Activated T-cell treated with anti-CD3 and anti-CD28 coated beads, Interleukin-2, amount 50 U/mL, for 72 hours (primary cell): ENCODE measurements at regions not wholly inside any gene's neighbourhood (a gene's known extent, or its start where the extent isn't known, plus 50 kb on each side); places are given as distances from the start of the nearest gene placed in this dataset.
"Not testable (repeated sequence)": the region's sequence is repeated elsewhere in the genome, so short reads cannot be mapped to it uniquely, and the experiment has no call there.

Experiments
- ATAC-seq, 2 donors: fragments of 150-1000 bp; cut with Tn5 transposase; replicated peaks in 1 of 2; 2 replicates each; pipeline ENCODE4 v1.10.0; 2021; ENCODE audit warnings: moderate library complexity in 2 of 2, mild to moderate bottlenecking in 1 of 2
- DNase-seq, 2 donors: peaks; one replicate each; pipeline ENCODE4 v3.0.0; 2021 to 2022; ENCODE audit warnings: mixed read lengths in 1 of 2
- H3K27ac Mint-ChIP-seq: one replicate; pipeline ENCODE4 v1.8.0; 2022; ENCODE audit warnings: mild to moderate bottlenecking, moderate library complexity, mixed read lengths
- H3K27me3 Mint-ChIP-seq: one replicate; pipeline ENCODE4 v1.8.0; 2022; ENCODE audit warnings: low read depth, mixed read lengths
- H3K36me3 Mint-ChIP-seq, 2 donors: one replicate each; pipeline ENCODE4 v1.8.0; 2022; ENCODE audit warnings: mixed read lengths in 2 of 2, mild to moderate bottlenecking in 1 of 2; ENCODE audit not compliant: insufficient read depth in 2 of 2
- H3K4me1 Mint-ChIP-seq: one replicate; pipeline ENCODE4 v1.8.0; 2022; ENCODE audit warnings: low read depth, mixed read lengths
- H3K4me3 Mint-ChIP-seq, 2 donors: one replicate each; pipeline ENCODE4 v1.8.0; 2022; ENCODE audit warnings: mild to moderate bottlenecking in 2 of 2, mixed read lengths in 2 of 2, moderate library complexity in 2 of 2
- H3K9me3 Mint-ChIP-seq, 2 donors: one replicate each; pipeline ENCODE4 v1.8.0; 2022; ENCODE audit warnings: mixed read lengths in 2 of 2

DNA sequence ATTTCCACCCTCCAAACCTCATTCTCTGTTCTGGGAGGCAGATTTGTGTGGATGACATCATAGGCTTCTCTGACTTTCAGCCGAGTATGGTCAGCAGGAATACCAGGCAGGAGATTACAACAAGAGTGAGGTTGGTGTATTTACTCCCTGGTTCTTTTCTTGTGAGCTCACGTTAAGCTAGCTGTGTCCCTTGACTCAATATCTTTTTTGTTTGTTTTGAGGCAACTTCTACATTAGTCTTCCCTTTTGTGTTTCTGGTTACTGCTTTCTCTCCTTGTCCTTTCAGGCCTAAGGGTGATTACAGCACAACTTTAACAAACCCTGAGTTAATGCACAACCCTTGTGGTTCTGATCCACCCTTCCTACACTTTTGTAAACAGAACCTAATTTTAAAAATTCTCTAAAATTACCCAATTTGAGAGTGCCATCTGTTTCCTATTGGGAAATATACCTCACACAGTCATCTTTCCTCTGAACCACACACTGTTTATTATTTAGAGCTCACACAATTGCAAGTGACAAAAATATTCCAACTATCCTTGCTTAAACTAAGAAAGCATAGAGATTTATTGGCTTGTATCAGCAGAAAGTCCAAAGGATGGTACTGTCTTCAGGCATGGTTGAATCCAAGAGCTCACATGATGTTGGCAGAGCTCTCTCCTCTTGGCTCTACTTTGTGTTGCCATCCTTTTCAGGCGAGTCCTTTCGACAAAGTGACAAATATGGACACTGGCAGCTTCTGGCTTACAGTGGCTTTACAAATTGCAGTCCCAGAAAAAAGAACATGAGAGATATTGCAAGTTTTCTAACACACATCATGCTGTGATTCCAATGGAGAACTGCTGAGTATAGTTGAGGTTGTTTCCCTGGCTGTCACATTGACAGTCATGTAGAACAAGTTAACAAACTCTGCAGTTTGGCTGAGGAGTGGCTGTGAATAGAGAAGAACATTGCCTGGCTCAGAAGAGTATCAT, 150.5 kb upstream of the DDIT4L start:
- Mint-ChIP-seq H3K9me3 (peaks cover 0 to 2% of the 10 kb centered on the region in 2 donors), H3K27me3 (peaks cover 6% of the 10 kb centered on the region), H3K4me3 (no peak overlapping the region), H3K27ac (no peak overlapping the region), H3K4me1 (no peaks in the 10 kb centered on the region), H3K36me3 (no peaks in the 10 kb centered on the region)
- DNase-seq: no peak
- ATAC-seq: no peak

DNA sequence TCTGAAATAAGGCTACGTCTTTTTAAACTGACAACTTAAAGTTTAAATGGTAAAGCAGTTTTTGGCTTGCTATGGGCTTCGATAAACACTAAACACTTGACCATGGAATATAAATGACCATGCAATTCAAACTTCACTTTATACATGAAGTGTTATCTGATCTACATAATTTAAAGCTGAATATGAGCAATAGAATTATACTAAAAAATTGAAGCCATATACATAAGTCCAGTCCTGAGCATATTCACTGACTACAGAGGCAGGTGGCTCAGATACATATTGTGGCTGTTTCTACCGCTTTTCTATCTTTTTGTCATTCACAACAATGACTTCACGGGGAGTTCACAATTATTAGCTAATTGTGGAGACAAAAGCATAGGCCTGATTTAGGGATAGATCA, 149.6 kb upstream of the DDIT4L start:
- ATAC-seq (no peak), DNase-seq (no peak)
- Mint-ChIP-seq H3K9me3 (peaks cover 0 to 4% of the 10 kb centered on the region in 2 donors), H3K4me1 (no peaks in the 10 kb centered on the region), H3K27me3 (peaks cover 6% of the 10 kb centered on the region), H3K27ac (no peak overlapping the region), H3K4me3 (no peak overlapping the region), H3K36me3 (no peaks in the 10 kb centered on the region)

DNA sequence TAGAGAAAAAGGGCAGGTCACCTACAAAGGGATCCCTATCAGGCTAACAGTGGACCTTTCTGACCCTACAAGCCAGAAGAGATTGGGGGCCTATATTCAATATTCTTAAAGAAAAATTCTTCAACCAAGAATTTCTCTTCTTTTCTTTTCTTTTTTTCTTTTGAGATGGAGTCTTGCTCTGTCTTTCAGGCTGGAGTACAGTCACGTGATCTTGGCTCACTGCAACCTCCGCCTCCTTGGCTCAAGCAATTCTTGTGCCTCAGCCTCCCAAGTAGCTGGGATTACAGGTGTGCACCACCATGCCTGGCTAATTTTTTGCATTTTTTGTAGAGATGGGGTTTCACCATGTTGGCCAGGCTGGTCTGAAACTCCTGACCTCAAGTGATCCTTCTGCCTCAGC, 143.2 kb upstream of the DDIT4L start:
- not testable (repeated sequence) for H3K4me3 Mint-ChIP-seq, DNase-seq, H3K27ac Mint-ChIP-seq, H3K36me3 Mint-ChIP-seq, H3K27me3 Mint-ChIP-seq, H3K4me1 Mint-ChIP-seq, ATAC-seq
- peaks cover 5 to 18% of the 10 kb centered on the region in 2 donors for H3K9me3 Mint-ChIP-seq

DNA sequence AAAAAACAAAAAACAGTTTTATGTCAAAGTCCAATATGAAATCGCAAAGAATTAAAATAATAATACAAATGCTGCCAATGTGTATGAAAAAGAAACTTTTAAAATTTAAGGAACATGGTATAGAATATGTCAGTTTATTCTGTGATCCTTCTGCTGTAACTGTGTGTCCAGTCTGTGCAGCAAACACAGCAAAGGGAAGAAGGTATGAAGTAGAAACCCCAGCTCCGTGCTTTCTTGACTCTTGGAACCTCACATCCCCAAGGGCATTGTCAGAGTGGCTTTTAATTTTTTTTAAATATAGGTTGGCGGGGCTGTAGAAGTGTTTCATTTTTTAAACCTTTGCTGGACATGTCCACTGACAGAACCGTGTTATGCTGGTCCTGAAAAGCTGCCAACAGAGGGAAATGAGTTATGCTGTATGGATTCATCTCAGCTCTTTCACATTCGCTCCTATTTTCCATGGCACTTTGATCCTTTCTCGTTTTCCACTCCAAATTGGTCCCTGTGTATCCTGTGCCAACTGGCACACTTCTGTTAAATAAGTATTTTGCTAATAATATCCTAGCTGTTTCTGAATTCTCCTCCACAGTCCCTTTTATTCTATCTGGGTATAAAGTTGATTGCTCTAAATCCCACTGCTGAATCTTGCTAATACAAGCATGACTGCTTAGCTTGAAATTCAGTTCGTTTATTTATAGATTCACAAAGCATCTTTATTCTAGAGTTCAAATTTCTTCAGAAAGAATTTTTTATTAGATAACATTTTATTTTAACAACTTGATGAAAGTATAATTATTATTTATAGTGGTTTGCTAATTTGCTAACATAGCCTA, 127.0 kb upstream of the DDIT4L start:
- DNase-seq: no peak
- H3K4me3 Mint-ChIP-seq: no peak overlapping the region
- H3K9me3 Mint-ChIP-seq: peaks cover 0 to 2% of the 10 kb centered on the region in 2 donors
- H3K4me1 Mint-ChIP-seq: no peaks in the 10 kb centered on the region
- H3K36me3 Mint-ChIP-seq: no peaks in the 10 kb centered on the region
- ATAC-seq: no peak
- H3K27ac Mint-ChIP-seq: no peak overlapping the region
- no peaks in the 10 kb centered on the region for H3K27me3 Mint-ChIP-seq

DNA sequence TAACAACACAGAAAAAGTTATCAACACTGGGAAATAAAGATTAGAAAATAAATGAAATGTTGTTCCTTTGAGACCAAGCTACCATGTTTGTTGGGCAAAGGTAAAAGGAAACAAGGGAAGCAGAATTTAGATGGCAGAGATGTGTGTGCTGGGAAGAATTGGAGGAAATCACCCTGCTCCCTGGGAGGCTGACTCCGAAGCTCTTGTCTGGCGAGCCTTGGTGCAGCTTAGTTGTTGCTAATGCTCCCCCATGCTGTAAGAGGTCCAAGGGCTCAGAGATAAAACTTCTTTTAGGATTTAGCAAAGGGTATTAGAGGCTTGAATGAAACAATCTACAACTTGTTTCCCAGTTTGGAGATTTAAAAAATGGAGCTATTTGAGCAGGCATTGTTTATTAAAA, 123.8 kb upstream of the DDIT4L start:
- ATAC-seq: no peak
- H3K4me1 Mint-ChIP-seq: no peaks in the 10 kb centered on the region
- no peaks in the 10 kb centered on the region for H3K36me3 Mint-ChIP-seq
- DNase-seq: no peak
- no peak overlapping the region for H3K4me3 Mint-ChIP-seq
- no peaks in the 10 kb centered on the region for H3K9me3 Mint-ChIP-seq
- no peak overlapping the region for H3K27ac Mint-ChIP-seq
- H3K27me3 Mint-ChIP-seq: no peaks in the 10 kb centered on the region

DNA sequence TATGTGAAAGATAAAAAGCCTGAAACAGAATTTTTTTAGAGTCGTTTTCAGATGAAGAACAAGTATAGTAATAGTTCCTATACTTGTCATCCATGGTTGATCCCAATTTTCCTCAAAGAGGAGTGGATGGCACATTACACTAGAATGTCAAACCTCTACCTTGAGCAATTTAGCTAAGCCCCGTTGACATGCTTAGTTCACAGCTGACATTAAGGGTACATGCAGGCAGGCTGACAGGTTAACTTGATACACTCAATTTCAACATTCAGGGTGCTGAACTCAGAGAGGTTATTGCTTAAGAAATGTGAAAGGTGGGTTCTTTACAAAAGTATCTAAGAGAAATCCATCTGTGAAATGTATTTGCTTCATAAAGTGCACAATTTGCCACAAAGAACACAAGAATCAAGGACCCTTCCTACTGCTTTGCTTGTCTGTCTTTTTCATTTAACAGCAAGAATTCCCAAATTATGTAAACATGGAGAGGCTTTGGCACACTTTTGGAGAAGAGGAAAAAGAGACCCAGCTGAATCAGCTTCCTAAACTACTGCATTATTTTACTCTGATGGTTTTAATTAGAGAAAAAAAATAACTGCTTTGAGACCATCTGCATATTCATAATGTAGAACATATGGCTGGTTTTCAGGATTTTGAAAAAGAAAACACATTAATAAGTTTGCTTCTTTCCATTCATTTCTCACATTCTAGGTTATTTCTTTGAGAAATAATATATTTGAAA, 122.5 kb upstream of the DDIT4L start:
- no peaks in the 10 kb centered on the region for H3K36me3 Mint-ChIP-seq
- H3K9me3 Mint-ChIP-seq: no peaks in the 10 kb centered on the region
- no peaks in the 10 kb centered on the region for H3K27me3 Mint-ChIP-seq
- H3K4me1 Mint-ChIP-seq: no peaks in the 10 kb centered on the region
- no peak overlapping the region for H3K4me3 Mint-ChIP-seq
- ATAC-seq: no peak
- DNase-seq: no peak
- H3K27ac Mint-ChIP-seq: no peak overlapping the region

DNA sequence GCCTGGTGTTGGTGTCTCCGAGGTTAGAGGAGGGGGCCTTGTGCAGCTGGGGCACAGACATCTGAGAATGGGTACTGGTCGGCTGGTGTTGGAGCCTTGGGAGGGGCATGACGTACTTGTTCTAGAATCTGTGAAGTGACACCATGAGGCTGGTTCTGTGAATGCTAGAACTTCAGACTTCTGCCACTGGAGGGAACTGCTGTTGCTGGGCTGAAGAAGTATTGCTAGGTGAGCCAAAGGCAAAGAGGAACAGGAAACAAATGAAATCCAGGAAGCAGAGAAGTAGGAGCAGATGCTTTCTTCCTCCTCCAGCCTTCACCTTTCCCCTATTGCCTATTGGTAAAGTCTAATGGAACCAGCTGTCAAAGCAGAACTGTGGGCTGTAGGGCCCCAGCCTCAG, 120.9 kb upstream of the DDIT4L start:
- Mint-ChIP-seq H3K27ac (no peak overlapping the region), H3K9me3 (no peaks in the 10 kb centered on the region), H3K4me1 (no peaks in the 10 kb centered on the region), H3K4me3 (no peak overlapping the region), H3K36me3 (no peaks in the 10 kb centered on the region), H3K27me3 (no peaks in the 10 kb centered on the region)
- ATAC-seq (no peak), DNase-seq (no peak)

DNA sequence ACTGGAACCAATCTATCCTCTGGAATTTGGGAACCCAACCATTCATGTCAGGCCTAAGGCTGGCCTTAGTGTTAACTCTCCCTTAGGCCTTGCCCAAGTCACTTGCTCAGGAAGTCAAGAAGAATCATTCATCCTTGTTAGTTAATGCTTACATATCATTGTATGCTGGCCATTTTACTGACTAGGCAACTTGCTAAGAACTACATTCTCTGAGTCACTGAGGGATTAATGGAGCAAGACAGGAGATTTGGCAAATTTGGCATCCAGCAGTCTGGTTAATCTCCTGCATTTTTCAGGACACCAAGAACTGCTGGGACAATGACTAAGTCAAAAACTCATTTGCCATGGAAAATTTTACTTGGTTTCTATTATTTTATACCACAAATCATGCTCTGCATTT, 115.8 kb upstream of the DDIT4L start:
- no peak for ATAC-seq
- H3K27ac Mint-ChIP-seq: no peak overlapping the region
- peaks cover 3% of the 10 kb centered on the region for H3K27me3 Mint-ChIP-seq
- H3K36me3 Mint-ChIP-seq: no peaks in the 10 kb centered on the region
- DNase-seq: no peak
- H3K9me3 Mint-ChIP-seq: no peaks in the 10 kb centered on the region
- no peak overlapping the region for H3K4me3 Mint-ChIP-seq
- no peaks in the 10 kb centered on the region for H3K4me1 Mint-ChIP-seq

DNA sequence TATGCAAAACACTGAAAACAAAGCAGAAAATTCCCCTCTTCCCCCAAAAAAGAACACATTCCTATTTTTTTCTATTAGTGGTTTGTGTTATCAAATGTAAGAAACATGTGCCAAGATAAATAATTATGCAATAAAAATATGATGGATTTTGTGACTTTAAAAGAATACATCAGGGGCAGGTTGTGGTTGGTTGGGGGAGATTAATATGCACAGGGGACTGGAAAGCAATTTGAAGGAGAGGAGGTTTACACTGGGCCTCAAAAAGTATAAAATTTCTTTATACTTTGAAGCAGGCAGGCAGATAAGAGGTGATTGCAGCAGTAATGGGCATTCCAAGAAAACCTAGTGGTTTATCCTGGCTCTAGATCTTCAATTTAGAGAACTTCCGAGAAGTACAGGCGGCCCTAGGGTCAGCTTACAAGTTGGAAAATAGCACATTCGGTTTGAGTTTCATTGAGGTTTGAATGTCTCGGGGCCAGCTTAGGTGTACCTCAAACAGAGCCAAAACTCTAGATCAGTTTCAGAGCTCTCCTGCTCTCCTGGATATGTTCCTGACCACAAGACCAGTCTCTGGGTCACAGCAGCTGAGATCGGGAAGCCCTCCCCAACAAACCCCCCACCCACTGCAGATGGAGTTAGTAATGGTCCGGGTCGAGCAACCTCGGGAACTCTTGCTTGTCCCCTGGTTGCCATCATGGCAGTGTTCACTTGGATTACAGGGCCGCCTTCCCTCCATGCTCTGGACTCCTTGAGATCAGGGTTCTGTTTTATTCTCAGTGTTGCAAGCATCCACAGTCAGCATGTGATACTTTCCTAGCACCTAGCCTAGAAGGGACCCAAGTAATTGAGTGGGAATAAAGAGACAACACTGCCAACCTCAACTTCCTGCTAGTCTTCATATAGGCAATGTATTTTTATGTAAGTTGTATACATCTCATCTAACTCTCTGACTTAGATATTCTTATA, 112.1 kb upstream of the DDIT4L start:
- DNase-seq: no peak
- Mint-ChIP-seq H3K4me1 (no peaks in the 10 kb centered on the region), H3K4me3 (no peak overlapping the region), H3K27me3 (peaks cover 12% of the 10 kb centered on the region), H3K27ac (no peak overlapping the region), H3K9me3 (no peaks in the 10 kb centered on the region), H3K36me3 (no peaks in the 10 kb centered on the region)
- no peak for ATAC-seq

DNA sequence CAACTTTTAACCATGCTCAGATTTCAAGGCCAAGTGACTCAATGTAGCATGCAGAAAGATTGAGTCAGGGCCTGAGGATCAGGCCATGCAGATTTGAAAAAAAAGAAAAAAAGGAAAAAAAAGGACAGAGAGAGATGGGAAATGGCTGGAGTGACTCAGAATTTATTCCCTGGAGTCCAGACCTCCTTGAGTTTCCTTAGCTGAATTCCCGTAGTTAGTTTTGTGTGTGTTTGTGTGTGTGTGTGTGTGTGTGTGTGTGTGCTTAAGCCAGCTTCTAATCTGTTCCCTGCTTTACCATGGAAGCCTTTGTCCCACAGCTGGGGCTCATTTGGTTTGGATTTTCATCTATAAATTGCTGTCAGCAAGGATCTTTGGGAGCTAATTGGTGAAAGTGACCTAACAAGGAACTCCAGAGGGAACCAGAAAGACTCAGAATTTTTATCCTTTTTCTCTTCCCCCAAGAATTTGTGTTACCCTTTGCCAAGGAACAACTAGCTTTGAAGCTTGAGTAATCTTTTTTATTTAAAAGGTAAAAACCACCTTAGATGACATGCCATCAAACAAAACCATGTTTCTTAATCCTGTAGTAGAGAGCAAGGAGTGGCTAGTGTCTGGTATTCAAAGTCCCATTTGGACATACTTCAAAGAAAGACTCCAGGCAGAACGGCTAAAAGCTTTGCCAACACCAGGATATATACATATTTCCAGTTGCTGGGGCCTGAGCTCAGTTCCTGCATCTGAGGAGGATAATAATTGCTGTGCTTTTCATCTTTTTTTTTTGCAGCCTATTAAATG, 109.0 kb upstream of the DDIT4L start:
- no peak for ATAC-seq
- H3K27ac Mint-ChIP-seq: peak overlapping the region; percentile 35
- no peak for DNase-seq
- peaks cover 0 to 2% of the 10 kb centered on the region in 2 donors for H3K9me3 Mint-ChIP-seq
- H3K27me3 Mint-ChIP-seq: peaks cover 12% of the 10 kb centered on the region
- no peaks in the 10 kb centered on the region for H3K36me3 Mint-ChIP-seq
- H3K4me1 Mint-ChIP-seq: no peaks in the 10 kb centered on the region
- H3K4me3 Mint-ChIP-seq: no peak overlapping the region

DNA sequence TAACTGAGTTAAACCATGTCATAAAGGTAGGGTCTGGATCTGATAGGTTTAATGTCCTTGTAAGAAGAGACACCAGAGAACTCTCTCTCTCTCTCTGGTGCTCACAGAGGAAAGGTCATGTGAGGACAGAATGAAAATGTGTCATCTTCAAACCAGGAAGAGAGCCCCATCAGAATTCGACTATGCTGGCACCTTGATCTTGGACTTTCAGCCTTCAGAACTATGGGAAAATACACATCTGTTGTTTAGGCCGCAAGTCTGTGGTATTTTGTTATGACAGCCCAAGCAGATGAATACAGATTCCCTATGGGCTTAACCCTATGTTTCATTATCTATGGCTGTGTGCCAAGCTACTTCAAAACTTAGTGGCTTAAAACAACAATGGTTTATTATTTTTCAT, 105.5 kb upstream of the DDIT4L start:
- no peak overlapping the region for H3K4me3 Mint-ChIP-seq
- peak in 1 of 2 donors; percentile 4 for ATAC-seq

More for the DNA sequence above, 105.5 kb upstream of the DDIT4L start:
- DNase-seq: no peak
- Mint-ChIP-seq H3K36me3 (no peaks in the 10 kb centered on the region), H3K27me3 (peaks cover 6% of the 10 kb centered on the region), H3K27ac (no peak overlapping the region), H3K9me3 (peaks cover 0 to 2% of the 10 kb centered on the region in 2 donors), H3K4me1 (no peaks in the 10 kb centered on the region)
